ENCODE measurements at regions not wholly inside any gene's neighbourhood (a gene's known extent, or its start where the extent isn't known, plus 50 kb on each side); places are given as distances from the start of the nearest gene placed in this dataset.

DNA sequence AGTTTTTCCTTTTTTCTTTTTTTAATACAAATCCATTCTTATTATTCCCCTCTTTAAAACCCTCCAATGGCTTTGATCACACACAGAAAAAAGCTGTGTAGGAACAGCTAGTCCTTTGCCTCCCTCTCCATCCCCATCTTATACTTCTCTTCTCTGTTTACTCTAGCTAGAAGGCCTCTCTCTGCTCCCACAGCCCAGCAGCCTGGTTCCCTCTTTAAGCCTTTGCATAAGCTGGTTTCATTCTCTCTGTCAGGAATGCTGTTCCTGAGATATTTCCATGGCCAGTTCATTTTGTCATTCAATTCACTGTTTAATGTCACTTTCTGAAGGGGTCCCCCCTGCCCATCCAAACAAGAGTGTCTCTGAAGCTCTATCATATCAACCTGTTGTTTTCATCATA is 143.3 kb upstream of the ST6GALNAC5 start:
- Histone ChIP-seq H3K18ac (ENCODE audit: low read depth, low read length) (no peak overlapping the region), H4K8ac (ENCODE audit: low read depth in 2 of 2, low read length in 2 of 2) (no peak overlapping the region), H3K4ac (ENCODE audit: low read depth, low read length) (no peak overlapping the region), H4K91ac (ENCODE audit: insufficient read depth, low read depth, low read length) (no peak overlapping the region), H3K9me1 (ENCODE audit: insufficient read depth, low read length) (no peaks in the 10 kb centered on the region), H2BK15ac (ENCODE audit: low read depth, low read length) (no peak overlapping the region), H3K27ac (ENCODE audit: insufficient read depth, low read length) (no peak overlapping the region), H4K20me1 (ENCODE audit: insufficient read depth, low read length) (no peaks in the 10 kb centered on the region), H3K23ac (ENCODE audit: low read depth, low read length) (no peak overlapping the region), H3K4me2 (ENCODE audit: low read depth, low read length) (no peak overlapping the region), H3K9me3 (ENCODE audit: control insufficient read depth, insufficient read depth, low read length) (no peaks in the 10 kb centered on the region), H3K4me3 (ENCODE audit: insufficient read depth, low read depth, low read length) (no peak overlapping the region), H3K4me1 (ENCODE audit: control insufficient read depth, insufficient read depth, low read length) (no peaks in the 10 kb centered on the region), H3K56ac (ENCODE audit: extremely low read depth, insufficient read depth, low read length) (no peak overlapping the region), H2BK20ac (ENCODE audit: low read depth, low read length) (no peak overlapping the region), H3K36me3 (ENCODE audit: control insufficient read depth, insufficient read depth, low read length) (no peaks in the 10 kb centered on the region), H3K79me1 (ENCODE audit: low read depth in 1 of 2, low read length in 2 of 2) (no peaks in the 10 kb centered on the region), H2AK9ac (replicated peaks; ENCODE audit: low read depth, low read length, poor library complexity) (no peak overlapping the region), H3K9ac (ENCODE audit: low read depth, low read length) (no peak overlapping the region), H3K27me3 (ENCODE audit: control insufficient read depth, insufficient read depth, low read length) (no peaks in the 10 kb centered on the region), H2BK5ac (ENCODE audit: low read depth, low read length, poor library complexity, severe bottlenecking) (no peak overlapping the region), H3K14ac (replicated peaks; ENCODE audit: low read depth, low read length) (no peak overlapping the region), H4K5ac (ENCODE audit: low read depth, low read length) (no peak overlapping the region), H2BK120ac (ENCODE audit: low read depth, low read length) (no peak overlapping the region), H2AFZ (replicated peaks; ENCODE audit: low read length, poor library complexity) (no peak overlapping the region), H2AK5ac (ENCODE audit: low read depth, low read length) (no peak overlapping the region)
- TF ChIP-seq SMC3 (IDR thresholded peaks at IDR 0.05; ENCODE audit: low read depth, low read length), result no peak
- TF ChIP-seq MAZ (IDR thresholded peaks at IDR 0.05; ENCODE audit: borderline replicate concordance, low read depth, low read length), result no peak
- TF ChIP-seq RAD21 (IDR thresholded peaks at IDR 0.05; ENCODE audit: low read length), result no peak
- TF ChIP-seq RCOR1 (IDR thresholded peaks at IDR 0.05; ENCODE audit: insufficient replicate concordance, low read length), result no peak
- TF ChIP-seq MXI1 (IDR thresholded peaks at IDR 0.05; ENCODE audit: borderline replicate concordance, low read depth, low read length), result no peak
- TF ChIP-seq CTCF (conservative IDR thresholded peaks at IDR 0.05; ENCODE audit: low read depth, low read length), result no peak
- TF ChIP-seq POLR2A (IDR thresholded peaks at IDR 0.05; ENCODE audit: low read depth, low read length), result no peak
- TF ChIP-seq, protein P1, sequence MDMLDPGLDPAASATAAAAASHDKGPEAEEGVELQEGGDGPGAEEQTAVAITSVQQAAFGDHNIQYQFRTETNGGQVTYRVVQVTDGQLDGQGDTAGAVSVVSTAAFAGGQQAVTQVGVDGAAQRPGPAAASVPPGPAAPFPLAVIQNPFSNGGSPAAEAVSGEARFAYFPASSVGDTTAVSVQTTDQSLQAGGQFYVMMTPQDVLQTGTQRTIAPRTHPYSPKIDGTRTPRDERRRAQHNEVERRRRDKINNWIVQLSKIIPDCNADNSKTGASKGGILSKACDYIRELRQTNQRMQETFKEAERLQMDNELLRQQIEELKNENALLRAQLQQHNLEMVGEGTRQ (IDR thresholded peaks at IDR 0.05; ENCODE audit: low read depth, low read length), result no peak
- ATAC-seq (ENCODE audit: low read depth), result no peak
- BruUV-seq (replicated peaks), result no TSS peak
- ChIA-PET CTCF (no interaction called here), POLR2A (ENCODE audit: unreplicated experiment) (no interaction called here)
- dilution Hi-C loops (cut with HindIII; ENCODE audit: low sequenced_read_pairs, unreplicated experiment), result no loop called here
- in situ Hi-C loops (cut with MboI; ENCODE audit: low sequenced_read_pairs), result no loop called here
- DNase-seq, result no peak
- intact Hi-C loops (cut with micrococcal nuclease), result no loop called here

Data from IMR-90 (cell line).